ENCODE measurements at regions not wholly inside any gene's neighbourhood (a gene's known extent, or its start where the extent isn't known, plus 50 kb on each side); places are given as distances from the start of the nearest gene placed in this dataset.

GRCh38 chr21:38048167-38048566 is 131.9 kb upstream of the KCNJ6 start:
- TF ChIP-seq CTCF (IDR thresholded peaks at IDR 0.05) = no peak
- no peak for TF ChIP-seq POLR2AphosphoS5 (IDR thresholded peaks at IDR 0.05; ENCODE audit: low read depth, low read length)
- TF ChIP-seq SIN3A (IDR thresholded peaks at IDR 0.05; ENCODE audit: borderline replicate concordance, insufficient read depth, low read depth, low read length) = no peak
